HT1080 (cell line): ENCODE measurements at regions not wholly inside any gene's neighbourhood (a gene's known extent, or its start where the extent isn't known, plus 50 kb on each side); places are given as distances from the start of the nearest gene placed in this dataset.

Source experiments
- DNase-seq: peaks from one replicate; pipeline ENCODE4 v3.0.0-alpha.2; 2015; ENCODE audit warnings: low read depth

- peak; percentile 82 for DNase-seq
Measured at GRCh38 chr13:85313761-85314503, 485.3 kb downstream of the SLITRK6 start.

DNA sequence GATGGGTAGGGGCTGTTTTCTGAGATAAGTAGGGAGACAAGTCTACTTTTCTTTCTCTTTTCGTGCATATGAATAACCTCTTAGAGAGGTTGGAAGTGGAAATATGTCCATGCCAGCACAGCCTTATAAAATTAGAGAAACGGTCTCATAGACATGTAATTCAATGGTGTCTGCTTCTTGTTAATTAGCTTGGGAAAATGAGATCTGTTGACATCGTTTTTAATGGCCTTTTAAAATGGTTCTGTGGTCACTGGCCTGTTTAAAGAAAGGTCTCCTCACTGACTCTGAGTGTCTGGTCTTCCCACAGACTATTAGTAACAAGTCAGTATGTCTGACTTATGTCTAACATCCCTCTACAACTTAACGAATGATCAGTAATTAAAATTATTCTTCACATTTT, 487.1 kb downstream of the SLITRK6 start:
- DNase-seq, result no peak

- DNase-seq, result no peak
Measured at GRCh38 chr13:85303630-85304029, 495.6 kb downstream of the SLITRK6 start.

DNA sequence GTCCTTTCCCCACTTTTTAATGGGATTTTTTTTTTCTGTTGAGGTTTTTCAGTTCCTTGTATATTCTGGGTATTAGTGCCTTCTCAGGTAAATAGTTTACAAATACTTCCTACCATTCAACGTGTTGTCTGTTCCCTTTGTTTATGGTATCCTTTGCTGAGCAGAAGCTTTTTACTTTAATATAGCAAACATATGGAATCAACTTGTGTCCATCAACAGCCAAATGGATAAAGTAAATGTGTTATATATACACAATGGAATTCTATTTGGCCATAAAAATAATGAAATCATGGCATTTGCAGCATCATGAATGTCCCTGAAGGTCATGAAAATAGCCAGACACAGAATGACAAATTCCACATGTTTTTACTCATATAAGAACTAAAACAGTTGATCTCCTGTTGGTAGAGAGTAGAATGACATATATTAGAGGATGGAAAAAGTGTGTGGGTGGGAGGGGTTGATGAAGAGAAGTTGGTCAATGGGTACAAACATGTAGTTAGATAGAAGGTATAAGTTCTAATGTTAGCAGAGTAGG, 500.8 kb downstream of the SLITRK6 start:
- no peak for DNase-seq

DNA sequence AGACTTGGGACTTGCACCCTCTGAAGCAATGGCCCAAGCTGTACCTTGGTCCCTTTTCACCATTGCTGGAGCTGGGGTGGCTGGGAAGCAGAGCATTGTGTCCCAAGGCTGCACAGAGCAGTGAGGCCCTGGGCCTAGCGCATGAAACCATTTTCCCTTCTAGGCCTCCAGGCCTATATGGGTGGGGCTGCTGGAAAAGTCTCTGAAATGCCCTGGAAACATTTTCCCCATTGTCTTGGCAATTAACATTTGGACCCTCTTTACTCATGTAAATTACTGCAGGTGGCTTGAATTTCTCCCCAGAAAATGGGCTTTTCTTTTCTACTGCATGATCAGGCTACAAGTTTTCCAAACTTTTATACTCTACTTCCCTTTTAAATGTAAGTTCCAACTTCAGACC, 510.5 kb downstream of the SLITRK6 start:
- DNase-seq, result no peak

GRCh38 chr13:85287528-85287927, 511.7 kb downstream of the SLITRK6 start:
- DNase-seq, result no peak

- DNase-seq, result no peak
Measured at GRCh38 chr13:85286081-85286480, 513.1 kb downstream of the SLITRK6 start.

DNA sequence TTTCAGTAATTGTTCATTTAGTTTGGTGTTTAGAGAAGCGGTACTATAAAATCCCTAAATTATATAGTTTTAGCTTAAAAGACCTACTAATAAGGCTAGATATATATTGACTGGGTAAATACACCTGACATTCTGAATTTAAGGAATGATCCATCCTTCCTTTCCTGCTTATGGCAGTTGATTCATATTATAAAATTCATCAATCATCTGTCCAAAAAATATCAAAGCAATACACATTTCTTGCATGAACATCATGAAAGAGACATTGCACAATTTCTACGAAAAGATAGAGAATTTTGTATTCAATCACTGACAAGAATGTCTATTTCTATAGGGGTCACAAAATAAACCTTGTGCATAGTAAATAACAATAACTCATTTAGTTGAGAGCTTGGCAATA, 514.9 kb downstream of the SLITRK6 start:
- no peak for DNase-seq

DNA sequence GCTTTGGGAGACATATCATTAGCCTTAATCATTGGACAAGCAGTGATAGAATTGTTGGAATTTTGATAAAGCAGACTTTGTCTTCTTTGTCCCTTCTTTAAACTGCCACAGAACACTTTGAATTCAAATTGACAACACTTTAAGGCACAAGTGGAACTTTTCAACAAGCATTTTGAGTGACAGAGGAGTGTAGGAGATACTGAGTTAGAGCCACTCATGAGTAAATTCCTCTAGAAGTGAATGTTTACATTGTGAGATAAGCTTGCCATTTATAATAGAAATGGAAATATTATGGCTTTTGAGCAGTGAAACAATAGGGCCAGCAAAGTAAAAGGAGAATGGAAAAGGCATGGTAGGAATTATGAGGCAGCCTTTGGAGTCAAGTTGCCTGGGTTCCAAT, 515.8 kb downstream of the SLITRK6 start:
- no peak for DNase-seq

GRCh38 chr13:85282876-85283275, 516.3 kb downstream of the SLITRK6 start:
- DNase-seq, result no peak

GRCh38 chr13:85278851-85279250, 520.4 kb downstream of the SLITRK6 start:
- DNase-seq, result no peak

DNA sequence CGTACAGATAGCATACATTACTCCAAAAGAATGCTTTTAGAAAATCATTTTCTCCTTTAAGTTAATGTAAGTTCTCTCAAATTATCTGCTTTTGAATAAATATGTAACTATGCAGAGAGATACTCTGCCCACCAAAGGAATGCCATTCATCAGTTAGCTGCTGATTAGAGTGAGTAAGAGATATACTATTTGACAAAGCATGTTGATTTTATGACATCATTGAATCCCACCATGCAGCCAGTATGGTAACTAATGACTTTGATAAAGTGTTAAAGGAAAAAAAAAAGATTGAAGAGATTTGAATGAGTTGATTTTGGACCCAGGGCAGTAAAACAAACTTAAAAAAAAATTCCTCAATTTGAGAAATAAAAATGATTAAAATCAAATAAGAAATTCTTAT, 521.5 kb downstream of the SLITRK6 start:
- DNase-seq, result peak; percentile 49

DNA sequence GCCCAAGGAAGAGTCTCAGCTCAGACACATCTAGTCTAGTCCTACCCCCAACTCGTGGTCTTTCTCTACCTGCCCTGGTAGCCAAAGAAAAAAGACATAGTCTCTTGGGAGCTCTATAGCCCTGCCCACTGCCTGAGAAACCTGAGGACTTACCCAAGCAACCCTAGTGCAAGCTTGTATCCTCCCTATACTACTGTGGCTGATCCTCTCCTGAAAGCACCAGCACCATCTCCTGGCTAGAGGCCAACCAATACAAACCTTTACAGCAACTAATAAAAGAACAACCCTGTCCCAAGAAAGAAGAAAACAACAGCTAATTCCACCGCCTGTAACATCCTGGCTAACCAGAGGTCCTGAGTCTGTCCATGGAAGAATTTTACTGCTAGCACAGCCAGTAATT, 532.4 kb downstream of the SLITRK6 start:
- DNase-seq, result no peak

GRCh38 chr13:85266331-85266730, 532.9 kb downstream of the SLITRK6 start:
- DNase-seq, result peak; percentile 30

DNA sequence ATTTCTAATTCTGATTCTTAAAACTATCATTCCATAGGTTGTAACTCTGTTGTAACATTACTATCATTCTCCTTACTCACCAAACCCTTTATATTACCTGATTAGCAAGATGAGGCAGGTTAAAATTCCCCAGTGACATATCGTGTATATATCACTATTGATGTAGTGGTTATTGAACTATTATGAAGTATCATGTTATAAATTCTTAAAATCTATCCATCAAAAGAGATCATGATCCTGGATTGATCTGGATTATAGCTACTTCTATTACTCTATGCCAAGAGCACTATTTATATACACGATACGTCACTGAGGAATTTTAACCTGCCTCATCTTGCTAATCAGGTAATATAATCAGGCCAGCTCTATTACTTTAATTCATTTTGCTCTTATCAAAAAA, 533.9 kb downstream of the SLITRK6 start:
- DNase-seq, result no peak

GRCh38 chr13:85262499-85262898, 536.7 kb downstream of the SLITRK6 start:
- DNase-seq, result no peak

GRCh38 chr13:85261757-85262346, 537.4 kb downstream of the SLITRK6 start:
- DNase-seq, result peak; percentile 21

- no peak for DNase-seq
Measured at GRCh38 chr13:85260896-85261295, 538.3 kb downstream of the SLITRK6 start.

- DNase-seq, result no peak
Measured at GRCh38 chr13:85255978-85256377, 543.2 kb downstream of the SLITRK6 start.

- DNase-seq, result peak; percentile 39
Measured at GRCh38 chr13:85254641-85255040, 544.6 kb downstream of the SLITRK6 start.

GRCh38 chr13:85249151-85249550, 550.1 kb downstream of the SLITRK6 start:
- DNase-seq, result no peak

- DNase-seq, result no peak
Measured at GRCh38 chr13:85247780-85248179, 551.4 kb downstream of the SLITRK6 start.

GRCh38 chr13:85243831-85244230, 555.4 kb downstream of the SLITRK6 start:
- no peak for DNase-seq
